NOMO-1 treated with DMSO at 0.1 percent for 48 hours (cell line): ENCODE measurements at regions not wholly inside any gene's neighbourhood (a gene's known extent, or its start where the extent isn't known, plus 50 kb on each side); places are given as distances from the start of the nearest gene placed in this dataset.

ENCODE experiments used
- DNase-seq: peaks from one replicate; lab custom pipeline; 2025; ENCODE audit not compliant: unreplicated experiment; lab: John Stamatoyannopoulos, UW

DNA sequence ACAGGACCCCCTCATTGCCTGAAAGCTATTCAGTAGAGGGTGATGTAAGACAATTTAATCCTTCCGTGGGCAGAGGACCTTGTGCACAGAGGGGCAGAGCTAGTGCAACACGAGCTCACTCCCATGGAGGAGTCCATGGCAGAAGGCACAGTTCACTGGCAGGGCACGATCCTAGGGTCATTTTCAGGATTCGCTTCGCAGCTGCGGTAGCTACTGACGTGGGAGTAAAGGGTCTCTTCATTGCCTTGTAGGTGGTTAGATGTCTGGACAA lies 207.8 kb downstream of the FOXO1 start:
- DNase-seq: no peak

DNA sequence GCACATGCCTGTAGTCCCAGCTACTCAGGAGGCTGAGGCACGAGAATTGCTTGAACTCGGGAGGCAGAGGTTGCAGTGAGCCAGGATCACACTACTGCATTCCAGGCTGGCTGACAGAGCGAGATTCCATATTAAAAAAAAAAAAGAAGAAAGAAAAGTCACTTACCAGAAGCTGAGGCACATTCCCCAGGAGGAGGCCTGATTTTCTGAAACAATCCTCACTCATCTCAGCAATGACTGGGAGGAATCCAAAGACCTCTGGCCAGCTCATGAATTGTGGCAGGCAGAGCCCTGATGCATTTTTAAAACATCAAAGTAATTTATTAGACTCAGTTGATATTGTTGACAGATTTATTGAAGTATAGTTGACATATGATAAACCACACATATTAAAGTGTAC lies 206.3 kb downstream of the FOXO1 start:
- DNase-seq: no peak

DNA sequence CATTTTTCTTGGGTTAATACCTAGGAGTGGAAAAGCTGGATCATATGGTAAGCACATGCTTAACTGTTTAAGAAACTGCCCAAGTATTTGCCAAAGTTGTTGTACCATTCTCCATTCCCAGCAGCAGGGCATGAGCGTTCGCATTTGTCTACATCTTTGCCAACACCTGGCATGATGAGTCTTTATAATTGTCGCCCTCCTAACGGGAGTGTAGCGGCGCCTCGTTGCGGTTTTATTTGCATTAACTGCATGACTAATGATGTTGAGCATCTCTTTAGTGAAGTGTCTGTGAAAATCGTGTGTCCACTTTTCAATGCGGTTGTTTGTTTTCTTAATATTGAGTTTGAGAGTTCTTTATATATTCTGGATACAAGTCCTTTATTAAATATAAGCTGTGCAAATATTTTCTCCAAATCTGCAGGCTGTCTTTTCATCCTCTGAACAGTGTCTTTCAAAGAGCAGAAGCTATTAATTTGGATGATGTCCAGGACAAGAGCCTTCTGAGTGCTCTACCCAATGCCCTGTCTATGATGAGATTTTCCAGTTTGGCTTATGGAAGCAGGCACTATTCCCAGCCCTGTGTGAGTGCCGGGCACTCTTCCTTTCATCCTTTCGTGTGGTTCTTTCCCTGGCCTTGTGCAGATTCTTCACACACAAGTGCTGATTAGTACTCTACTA lies 202.0 kb downstream of the FOXO1 start:
- DNase-seq: no peak

DNA sequence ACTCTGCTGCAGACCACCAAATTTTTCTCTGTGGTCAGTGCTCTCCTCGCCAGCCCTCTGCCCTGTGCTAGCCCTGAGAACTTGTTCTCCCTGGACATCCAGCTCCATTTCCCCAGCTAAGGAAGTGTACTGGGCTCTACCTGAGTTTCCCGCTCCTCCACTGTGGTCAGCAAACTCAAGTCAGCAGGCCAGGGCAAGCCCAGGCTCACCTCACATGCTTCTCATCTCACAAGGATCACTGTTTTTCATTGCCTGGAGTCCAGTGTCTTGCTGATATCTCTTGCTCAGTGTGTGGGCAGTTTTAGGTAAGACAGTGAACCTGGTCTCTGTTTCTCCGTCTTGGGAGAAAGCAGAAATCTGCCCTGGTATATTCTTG lies 201.4 kb downstream of the FOXO1 start:
- no peak for DNase-seq

DNA sequence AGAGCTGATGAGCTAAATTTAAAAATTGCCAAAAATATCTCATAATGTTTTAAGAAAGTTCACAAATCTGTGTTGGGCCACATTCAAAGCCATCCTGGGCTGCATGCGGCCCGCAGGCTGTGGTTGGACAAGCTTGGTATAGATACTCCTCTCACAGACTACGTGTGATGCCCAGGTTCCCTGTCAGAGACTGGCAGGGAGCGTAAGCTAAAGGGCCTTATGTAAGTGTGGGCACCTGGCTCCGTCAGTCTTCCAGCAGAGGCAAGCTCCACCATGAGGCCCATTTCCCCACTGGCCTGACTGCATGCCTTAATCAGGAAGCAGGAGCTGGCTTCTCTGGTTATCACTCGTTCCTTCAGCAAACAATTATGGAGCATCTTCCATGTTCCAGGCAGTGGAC lies 200.2 kb downstream of the FOXO1 start:
- DNase-seq: no peak

DNA sequence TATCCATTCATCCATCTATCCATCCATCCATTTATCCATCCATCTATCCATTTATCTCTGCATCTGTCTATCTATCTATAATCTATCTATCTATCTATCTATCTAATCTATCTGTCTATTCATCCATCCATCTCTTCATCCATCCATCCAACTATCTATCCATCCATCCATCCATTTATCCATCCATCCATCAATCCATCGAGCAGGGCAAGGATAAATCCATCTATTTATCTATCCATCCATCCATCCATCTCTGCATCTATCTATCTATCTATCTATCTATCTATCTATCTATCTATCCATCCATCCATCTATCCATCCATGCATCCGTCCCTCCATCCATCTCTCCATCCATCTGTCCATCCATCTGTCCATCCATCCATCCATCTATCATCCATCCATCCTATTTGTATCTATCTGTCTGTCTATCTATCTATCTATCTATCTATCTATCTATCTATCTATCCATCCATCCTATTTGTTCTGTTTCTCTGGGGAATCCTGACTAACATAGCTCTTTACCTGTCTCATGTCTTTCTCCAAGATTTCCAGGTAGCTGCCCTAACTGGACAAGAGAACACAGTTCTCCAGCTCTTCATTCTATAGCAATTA lies 198.1 kb downstream of the FOXO1 start:
- no peak for DNase-seq

DNA sequence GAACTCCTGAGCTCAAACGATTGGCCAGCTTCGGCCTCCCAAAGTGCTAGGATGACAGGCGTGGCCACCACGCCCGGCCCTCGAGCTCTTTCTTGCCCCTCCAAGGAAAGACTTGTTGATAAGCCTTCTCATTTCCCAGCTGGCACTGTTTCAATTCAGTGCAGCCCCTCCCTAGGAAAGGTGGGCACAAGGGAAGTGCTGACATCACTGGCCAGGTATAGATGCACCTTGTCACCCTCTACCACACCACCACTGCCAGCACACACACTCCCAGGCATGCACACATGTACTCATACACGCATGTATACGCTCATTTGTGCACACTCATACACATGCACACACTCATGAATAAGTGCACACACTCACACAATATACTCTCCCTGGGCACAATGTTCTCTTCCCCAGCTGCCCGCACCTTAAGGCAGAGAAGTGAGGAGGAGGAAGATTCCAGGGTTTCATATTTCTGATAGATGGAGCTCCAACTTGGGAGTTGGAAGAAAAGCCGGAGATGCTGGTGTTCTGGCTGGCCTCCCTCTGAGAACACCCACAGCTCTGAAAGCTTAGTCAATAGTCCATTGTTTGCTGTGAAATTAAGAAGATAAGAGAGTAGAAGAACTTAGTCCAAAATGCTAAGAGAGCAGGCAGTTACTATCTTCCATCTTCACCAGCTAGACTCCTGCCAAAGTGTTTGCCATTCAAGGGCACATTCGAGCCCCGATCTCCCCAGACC lies 196.7 kb downstream of the FOXO1 start:
- DNase-seq: no peak

DNA sequence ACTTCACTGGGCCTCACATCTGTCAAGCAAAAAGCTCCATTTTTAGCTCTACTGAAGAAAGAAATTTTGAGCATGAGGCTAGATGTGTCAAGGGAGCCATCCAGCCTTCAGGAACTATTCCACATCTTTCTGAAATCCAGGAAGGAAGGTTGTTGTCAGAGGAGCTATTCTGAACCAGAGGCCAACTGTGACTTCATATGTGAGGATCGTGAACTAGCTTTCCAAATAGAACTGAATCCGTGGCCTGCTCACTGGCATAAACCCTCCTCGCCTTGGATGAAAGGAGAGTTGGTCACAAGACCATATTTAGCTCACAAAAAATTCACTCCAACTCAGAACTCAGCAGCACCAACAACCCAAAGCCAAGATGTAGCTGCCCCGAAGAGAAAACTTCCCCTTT lies 195.8 kb downstream of the FOXO1 start:
- DNase-seq: no peak

DNA sequence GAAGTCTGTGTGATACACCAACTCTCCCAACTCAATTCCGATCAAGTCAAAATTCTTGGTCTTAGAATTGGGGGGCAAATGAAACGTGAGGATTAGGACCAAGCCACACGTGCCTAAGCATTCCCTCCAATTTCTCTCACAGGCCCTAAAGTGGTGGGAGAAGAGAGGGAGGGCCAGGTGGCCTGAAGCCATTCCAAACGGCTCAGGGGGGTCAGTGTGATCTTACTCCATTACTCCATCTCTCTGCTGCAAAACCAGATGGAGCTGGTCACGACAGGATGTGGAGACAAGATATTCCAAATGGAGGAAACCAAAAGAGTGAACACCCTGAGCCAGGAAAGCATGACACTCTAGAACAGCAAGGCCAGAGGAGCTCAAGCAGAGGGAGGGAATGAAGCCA lies 195.4 kb downstream of the FOXO1 start:
- no peak for DNase-seq

DNA sequence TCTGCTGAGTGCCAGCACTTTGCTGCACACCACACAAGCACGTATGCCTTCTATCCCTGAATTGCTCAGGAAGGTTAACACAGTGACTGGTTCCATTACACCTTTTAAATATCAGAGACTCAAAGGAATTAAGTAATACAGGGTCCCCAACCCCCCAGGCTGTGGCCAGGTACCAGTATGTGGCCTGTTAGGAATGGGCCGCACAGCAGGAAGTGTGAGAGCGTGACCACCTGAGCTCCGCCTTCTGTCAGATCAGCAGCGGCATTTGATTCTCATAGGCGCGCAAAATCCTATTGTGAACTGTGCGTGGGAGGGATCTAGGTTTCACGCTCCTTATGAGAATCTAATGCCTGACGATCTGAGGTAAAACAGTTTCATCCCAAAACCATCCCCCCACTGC lies 194.5 kb downstream of the FOXO1 start:
- no peak for DNase-seq

DNA sequence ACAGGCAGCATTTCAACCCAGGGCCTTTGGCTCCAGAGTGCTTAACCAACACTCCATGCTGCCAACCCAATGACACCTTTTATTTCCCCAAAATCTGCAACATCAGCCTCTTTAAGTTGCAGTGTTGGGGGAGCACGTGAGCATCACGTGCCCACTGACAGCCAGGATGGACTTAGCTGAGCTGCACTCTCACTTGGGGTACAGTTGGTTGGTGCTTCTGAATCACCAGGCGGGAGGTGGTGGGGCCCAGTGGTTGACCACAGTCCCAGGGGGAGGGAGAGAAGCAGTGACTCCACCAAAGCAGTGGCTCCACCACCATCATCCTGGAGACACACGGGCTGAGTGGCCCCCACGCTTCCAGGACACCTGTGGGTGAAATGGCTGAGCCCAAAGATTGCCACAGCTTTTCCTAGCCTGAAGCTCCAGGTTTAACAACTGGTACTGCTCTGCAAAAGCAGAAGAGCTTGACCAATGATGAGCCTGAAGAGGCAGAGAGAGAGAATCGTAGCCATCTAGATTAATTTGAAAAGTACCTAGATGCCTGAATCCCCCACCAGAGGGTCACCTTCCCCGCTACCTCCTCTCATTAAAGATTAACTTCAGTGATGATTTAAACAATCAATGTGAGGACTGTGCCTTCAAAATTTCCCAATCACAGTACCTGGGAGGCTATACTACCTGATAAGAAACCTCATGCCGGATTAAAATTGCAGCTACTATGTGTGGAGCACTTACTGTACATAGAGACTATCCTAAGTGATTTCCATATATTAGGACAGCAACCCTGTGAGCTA lies 193.8 kb downstream of the FOXO1 start:
- no peak for DNase-seq

DNA sequence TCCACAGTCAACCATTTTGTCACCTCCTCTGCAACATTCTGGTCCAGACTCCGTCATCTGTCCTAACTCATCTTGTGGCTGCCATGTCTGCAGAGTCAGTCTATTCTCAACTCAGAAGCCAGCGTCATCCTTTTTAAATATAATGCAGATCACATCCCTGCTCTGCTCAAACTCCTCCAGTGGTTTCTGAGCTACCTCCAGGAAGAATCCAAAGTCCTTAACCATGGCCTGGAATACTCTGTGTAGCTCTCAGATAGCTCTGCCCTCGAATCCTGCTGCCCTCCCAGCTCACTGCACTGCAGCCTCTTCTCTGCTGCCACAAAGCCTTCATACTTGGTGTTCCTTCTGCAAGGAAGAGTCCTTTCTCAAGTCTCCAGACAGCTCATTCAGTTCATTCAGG lies 190.8 kb downstream of the FOXO1 start:
- no peak for DNase-seq

DNA sequence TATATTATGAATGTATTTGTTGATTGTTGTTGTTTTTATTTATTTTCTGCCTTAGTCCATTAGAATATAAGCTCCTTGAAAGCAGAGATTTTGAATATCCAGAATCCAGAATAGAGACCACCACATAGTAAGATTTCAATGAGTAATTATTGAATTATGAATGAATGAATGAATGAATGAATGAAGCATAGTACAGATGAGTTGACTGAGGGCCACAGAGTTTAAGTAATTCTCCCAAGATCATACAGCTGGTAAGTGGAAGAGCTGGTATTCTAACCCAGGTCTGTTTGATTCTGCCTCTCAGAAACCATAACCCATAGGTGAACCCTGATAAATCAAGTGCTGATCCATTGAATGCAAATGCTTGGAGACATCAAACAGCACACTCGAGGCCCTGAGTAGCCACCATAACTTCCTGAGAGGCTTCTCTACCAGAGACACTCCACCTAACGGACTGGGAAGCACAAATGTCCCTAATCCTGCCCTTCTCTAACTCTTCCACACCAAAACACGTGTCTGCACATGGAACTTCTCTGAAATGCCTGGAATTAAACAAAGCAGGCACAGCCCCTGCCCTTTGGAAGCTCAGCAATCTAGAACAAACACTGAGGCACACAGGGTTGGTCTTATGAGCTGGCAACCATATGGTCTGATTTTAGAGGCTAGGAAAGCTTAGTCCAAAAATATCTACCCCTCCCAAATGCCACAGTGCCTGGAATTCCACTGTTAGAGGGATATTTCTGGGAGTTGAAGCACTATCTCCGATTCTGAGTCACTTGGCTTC lies 190.1 kb downstream of the FOXO1 start:
- no peak for DNase-seq

DNA sequence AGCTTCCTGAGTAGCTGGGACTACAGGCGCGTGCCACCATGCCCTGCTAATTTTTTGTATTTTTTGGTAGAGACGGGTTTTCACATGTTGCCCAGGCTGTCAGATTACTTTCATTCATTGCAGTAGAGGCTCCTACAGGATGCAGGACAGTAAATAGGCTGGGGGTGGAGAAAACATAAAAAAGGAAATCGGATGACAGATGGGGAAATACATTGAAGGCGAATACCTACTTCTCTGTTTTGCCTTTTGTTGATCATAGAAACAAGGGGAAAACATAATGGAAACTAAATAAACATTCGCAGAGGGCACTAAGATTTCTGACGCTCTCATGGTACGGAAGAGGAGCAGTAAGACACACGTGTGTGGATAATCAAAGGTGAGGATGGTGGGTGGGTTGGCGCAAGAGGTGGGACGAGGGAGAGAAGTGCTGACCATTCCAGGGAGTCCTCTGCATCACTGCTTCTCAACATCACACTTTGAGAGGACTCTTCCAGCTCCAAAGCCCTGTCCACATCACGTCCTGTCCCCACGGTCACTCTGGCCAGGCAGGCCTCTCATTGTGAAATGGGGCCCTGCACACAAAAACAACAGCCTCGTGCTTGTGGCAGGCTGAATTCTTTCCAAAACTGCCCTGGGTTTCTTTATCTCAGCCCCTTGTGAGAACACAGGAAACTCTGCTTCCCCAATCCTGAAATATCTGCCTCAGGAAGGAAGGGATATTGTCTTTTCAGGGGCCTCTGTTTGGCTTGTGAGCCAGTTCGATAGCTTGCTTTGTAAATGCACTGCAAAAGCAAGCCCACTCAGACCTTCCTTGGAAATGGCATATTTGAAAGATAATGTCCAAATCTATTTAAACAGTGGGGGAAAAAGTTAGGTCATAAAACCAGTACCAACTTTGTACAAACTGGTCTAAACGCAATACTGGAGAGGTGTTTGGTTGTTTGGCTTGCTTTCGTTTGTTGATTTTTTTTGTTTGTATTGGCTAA lies 188.5 kb downstream of the FOXO1 start:
- peak; percentile 32 for DNase-seq

DNA sequence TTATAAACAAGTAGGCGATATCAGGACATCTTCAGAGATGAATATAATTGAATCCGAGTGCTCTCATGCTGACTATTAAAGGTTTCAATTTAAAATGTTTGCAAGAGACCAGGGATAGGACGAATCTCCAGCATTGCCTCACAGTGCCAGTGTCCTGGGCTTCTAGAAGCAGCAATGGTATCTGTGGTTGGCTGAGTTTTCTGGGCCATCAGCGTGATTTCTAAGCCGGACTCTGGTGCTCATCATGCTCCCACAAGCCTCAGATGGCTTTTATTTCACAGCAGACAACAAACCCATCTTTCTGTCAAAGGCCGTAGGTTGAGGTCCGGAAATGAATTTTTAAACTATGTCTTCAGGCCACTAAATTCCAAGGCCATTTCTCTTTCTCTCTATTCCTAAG lies 187.7 kb downstream of the FOXO1 start:
- DNase-seq: no peak

DNA sequence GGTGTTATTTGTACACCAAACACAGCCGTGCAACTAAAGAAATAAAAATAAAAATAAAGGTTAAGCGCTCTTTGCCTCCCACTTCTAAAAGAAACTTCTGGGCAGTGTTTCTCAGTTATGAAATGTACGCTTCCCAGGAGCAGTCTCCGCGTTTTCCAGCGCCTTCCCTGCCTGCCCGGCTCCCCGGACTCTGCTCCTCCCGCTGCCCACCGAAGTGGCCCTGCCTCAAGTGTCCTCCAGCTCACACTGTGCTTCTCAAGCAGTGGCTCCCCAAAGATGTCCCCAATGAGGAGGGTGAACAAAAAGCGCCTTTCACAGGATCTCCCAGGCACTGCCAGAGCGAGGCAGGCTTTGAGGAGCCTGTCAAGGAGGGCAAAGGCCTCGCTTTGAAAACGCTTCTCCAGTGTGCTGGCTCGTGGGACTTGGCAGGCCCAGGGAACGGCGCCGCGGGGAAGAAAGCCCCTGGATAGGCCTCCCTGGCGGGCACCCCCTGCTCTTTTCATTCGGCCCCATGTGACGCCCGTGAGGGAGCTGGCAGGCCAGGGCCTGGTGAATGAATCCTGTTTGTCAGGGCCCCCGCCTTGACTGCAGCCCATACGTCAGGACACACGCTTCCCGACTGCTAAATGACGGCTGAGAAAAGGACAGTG lies 187.1 kb downstream of the FOXO1 start:
- DNase-seq: no peak

DNA sequence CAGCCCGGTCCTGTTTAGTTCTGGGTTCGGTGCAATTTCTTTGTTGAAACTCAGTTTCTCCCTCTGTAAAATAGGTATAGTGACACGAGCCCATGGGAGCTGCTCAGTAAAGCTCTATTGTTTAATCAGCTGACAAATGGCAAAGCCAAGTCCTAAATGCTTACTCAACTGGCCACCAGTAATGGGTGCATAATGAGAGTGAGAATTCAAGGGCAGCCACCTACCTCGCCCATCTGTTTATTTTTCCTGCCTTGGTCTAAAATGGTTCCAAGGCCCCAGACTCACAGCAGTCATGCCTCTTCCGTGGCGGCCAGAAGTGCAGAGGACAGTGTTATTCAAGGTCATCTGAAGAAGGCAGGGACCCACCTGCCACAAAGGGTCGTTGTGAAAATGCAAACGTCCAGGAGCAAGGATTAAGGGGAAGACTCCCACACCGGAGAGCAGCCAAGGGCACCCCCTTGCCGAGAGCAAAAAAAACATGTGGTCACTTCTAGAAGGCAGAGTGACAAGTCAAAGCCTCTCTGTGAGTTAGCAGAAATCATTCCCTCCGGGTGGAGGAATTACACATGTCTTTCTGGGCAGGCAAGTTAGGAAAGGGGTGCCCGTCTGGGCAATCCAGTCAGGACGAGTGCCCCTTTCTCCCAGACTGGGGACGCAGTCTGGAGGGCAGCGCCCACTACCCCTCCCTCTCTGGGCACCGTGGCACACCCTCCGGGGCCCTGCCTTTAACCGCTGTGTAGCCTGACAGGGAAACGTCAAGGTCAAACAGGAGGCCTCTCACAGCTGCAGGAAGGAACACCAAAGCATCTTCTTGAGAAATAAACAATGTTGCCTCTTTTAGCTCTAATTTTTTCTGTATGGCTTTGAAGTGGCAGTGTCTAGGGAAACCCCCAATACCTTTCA lies 186.2 kb downstream of the FOXO1 start:
- no peak for DNase-seq

DNA sequence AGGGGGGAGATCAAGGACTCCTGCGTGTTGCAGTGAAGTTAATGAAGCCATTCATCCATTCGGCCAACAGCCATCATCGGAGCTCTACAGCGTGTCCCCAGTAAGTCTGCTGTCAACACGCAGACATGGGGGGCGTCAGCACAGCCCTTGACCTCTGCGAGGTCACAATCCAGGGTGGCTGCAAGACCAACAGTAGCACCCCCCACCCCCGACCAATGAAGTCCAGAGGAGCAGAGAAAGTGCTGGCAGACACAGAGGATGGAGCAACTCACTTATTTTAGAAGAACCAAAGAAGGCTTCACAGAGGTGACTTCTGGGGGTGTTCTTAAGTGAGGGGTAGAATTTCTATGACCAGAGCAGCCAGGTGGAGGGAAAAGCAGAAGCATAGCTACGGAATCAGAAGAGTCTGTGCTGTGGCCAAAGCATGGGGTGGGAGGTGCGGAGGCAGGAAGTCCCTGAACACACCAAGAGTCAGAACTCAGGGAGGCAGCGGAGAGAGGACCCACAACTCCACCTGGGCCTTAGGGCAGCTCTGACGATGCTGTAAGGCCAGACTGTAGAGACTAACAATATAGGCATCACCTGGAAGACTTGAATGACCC lies 185.4 kb downstream of the FOXO1 start:
- DNase-seq: no peak
